Kidney (tissue), 10 donors: ENCODE measurements at regions not wholly inside any gene's neighbourhood (a gene's known extent, or its start where the extent isn't known, plus 50 kb on each side); places are given as distances from the start of the nearest gene placed in this dataset.
"Not testable (repeated sequence)": the region's sequence is repeated elsewhere in the genome, so short reads cannot be mapped to it uniquely, and the experiment has no call there.

Source experiments
- DNase-seq, 5 donors: peaks; one replicate each; pipeline ENCODE4 v3.0.0-alpha.2; 2013 to 2020
- FAIRE-seq: peaks from 2 replicates; lab custom pipeline; 2012; peaks lifted over from hg19 to GRCh38; lab: Jason Lieb, UNC
- H3K27ac ChIP-seq, 2 donors: one replicate each; pipeline ENCODE4 v1.7.0; 2013; ENCODE audit warnings: low read depth in 2 of 2, low read length in 2 of 2, inconsistent platforms in 1 of 2
- H3K27me3 ChIP-seq: one replicate; pipeline ENCODE4 v1.7.1; 2013; ENCODE audit warnings: low read length, inconsistent platforms; ENCODE audit not compliant: control insufficient read depth, insufficient read depth
- H3K36me3 ChIP-seq, 3 donors: one replicate each; pipeline versions ENCODE4 v1.7.0 to v1.7.1; 2013; ENCODE audit warnings: low read length in 3 of 3, control low read depth in 1 of 3, inconsistent platforms in 1 of 3; ENCODE audit not compliant: insufficient read depth in 3 of 3, control insufficient read depth in 2 of 3
- H3K4me1 ChIP-seq, 3 donors: one replicate each; pipeline versions ENCODE4 v1.7.0 to v1.7.1; 2013; ENCODE audit warnings: low read length in 3 of 3, inconsistent platforms in 1 of 3, low read depth in 1 of 3; ENCODE audit not compliant: control insufficient read depth in 2 of 3, insufficient read depth in 2 of 3
- H3K4me3 ChIP-seq, 3 donors: one replicate each; pipeline versions ENCODE4 v1.7.0 to v1.8.1; 2013; ENCODE audit warnings: low read length in 3 of 3, control low read depth in 1 of 3, inconsistent platforms in 1 of 3
- H3K9ac ChIP-seq, 3 donors: one replicate each; pipeline versions ENCODE4 v1.7.0 to v1.7.1; 2013; ENCODE audit warnings: low read length in 3 of 3, control low read depth in 1 of 3, inconsistent platforms in 1 of 3
- H3K9me3 ChIP-seq, 3 donors: one replicate each; pipeline versions ENCODE4 v1.7.0 to v1.7.1; 2013; ENCODE audit warnings: low read length in 3 of 3, control low read depth in 1 of 3, inconsistent platforms in 1 of 3; ENCODE audit not compliant: control insufficient read depth in 2 of 3, insufficient read depth in 1 of 3
- intact Hi-C: fragments of 100-400 bp; cut with DNase I; formaldehyde crosslinking; loops from one replicate; pipeline ENCODE4 v1.11.1; 2022
- donor health status: control.
- donor health status: control.
- donor health status: DM: yes; HTN: yes; CAD: no.
- donor health status: Normal renal cell carcinoma (clear cell type).

- H3K9me3 ChIP-seq, intact Hi-C loops, H3K36me3 ChIP-seq, FAIRE-seq, H3K9ac ChIP-seq, H3K27me3 ChIP-seq, H3K4me1 ChIP-seq, H3K4me3 ChIP-seq, H3K27ac ChIP-seq: not testable (repeated sequence)
- DNase-seq, result peak in 1 of 5 donors; percentile 42
These were observed 2967.9 kb downstream of the RPIA start for GRCh38 chr2:91659189-91659916.

- H3K9ac ChIP-seq, H3K4me1 ChIP-seq, H3K27me3 ChIP-seq, H3K36me3 ChIP-seq, H3K9me3 ChIP-seq, intact Hi-C loops, FAIRE-seq, H3K27ac ChIP-seq: not testable (repeated sequence)
- peak overlapping the region in 1 of 3 donors; percentile 50 for H3K4me3 ChIP-seq
- peak; percentile 14 to 67 (median 41) for DNase-seq
These were observed 2968.4 kb downstream of the RPIA start for GRCh38 chr2:91659917-91660275.

GRCh38 chr2:91667341-91667740 is 2975.9 kb downstream of the RPIA start:
- H3K9me3 ChIP-seq, H3K9ac ChIP-seq, intact Hi-C loops, H3K27me3 ChIP-seq, FAIRE-seq, DNase-seq, H3K4me3 ChIP-seq, H3K27ac ChIP-seq, H3K4me1 ChIP-seq, H3K36me3 ChIP-seq: not testable (repeated sequence)

- H3K27ac ChIP-seq, H3K4me1 ChIP-seq, H3K27me3 ChIP-seq, FAIRE-seq, intact Hi-C loops, H3K4me3 ChIP-seq, DNase-seq, H3K9me3 ChIP-seq, H3K9ac ChIP-seq, H3K36me3 ChIP-seq: not testable (repeated sequence)
These were observed 2994.1 kb downstream of the RPIA start for GRCh38 chr2:91685541-91685940.

GRCh38 chr2:91686046-91686445 is 2994.6 kb downstream of the RPIA start:
- H3K9me3 ChIP-seq, FAIRE-seq, H3K27ac ChIP-seq, H3K27me3 ChIP-seq, H3K4me1 ChIP-seq, H3K9ac ChIP-seq, intact Hi-C loops, H3K36me3 ChIP-seq, H3K4me3 ChIP-seq: not testable (repeated sequence)
- peak in 3 of 5 donors; percentile 0 to 14 (median 0) for DNase-seq
